PC-9 (cell line): ENCODE measurements at regions not wholly inside any gene's neighbourhood (a gene's known extent, or its start where the extent isn't known, plus 50 kb on each side); places are given as distances from the start of the nearest gene placed in this dataset.

Experiments
- BruUV-seq: library from RNA; stranded (reverse); fragments of 400-500 nt; replicated peaks from 2 replicates; lab custom pipeline; 2021; lab: Mats Ljungman, UMichigan
- CTCF ChIA-PET: fragments of 300-600 bp; sonication (Branson Sonifier 250); formaldehyde crosslinking; loops from one replicate; lab custom pipeline; 2022; ENCODE audit warnings: antibody characterized with exemption; lab: Charles Lee
- POLR2A ChIA-PET: fragments of 300-600 bp; sonication (Branson Sonifier 250); formaldehyde crosslinking; loops from one replicate; lab custom pipeline; 2022; ENCODE audit warnings: antibody characterized with exemption; ENCODE audit not compliant: unreplicated experiment; lab: Charles Lee
- DNase-seq, 2 experiments: peaks; one replicate each; pipeline versions ENCODE4 v3.0.0 to v3.0.0-alpha.2; 2015 to 2022; ENCODE audit warnings: mixed read lengths in 1 of 2
- H2AFZ ChIP-seq: fragments of 200-600 bp; sonication (generic); 2 replicates; pipeline ENCODE4 v1.8.1; 2017; ENCODE audit warnings: antibody characterized with exemption
- H3F3A ChIP-seq: fragments of 200-600 bp; sonication (generic); 2 replicates; pipeline ENCODE4 v1.8.1; 2017; ENCODE audit warnings: antibody characterized with exemption, mild to moderate bottlenecking, low read depth; ENCODE audit not compliant: insufficient read depth
- H3K27ac ChIP-seq: fragments of 200-600 bp; sonication (generic); 2 replicates; pipeline ENCODE4 v1.6.1; 2016; ENCODE audit warnings: mixed run types
- H3K27me3 ChIP-seq: fragments of 200-600 bp; sonication (generic); 2 replicates; pipeline ENCODE4 v1.6.1; 2016; ENCODE audit warnings: low read depth, mixed run types; ENCODE audit not compliant: insufficient read depth
- H3K36me3 ChIP-seq: fragments of 200-600 bp; sonication (generic); 2 replicates; pipeline ENCODE4 v1.6.1; 2016; ENCODE audit warnings: low read depth, mixed run types
- H3K4me1 ChIP-seq: fragments of 200-600 bp; sonication (generic); replicated peaks from 2 replicates; pipeline ENCODE4 v1.6.1; 2016; ENCODE audit warnings: mixed run types; ENCODE audit not compliant: insufficient read depth
- H3K4me2 ChIP-seq: fragments of 200-600 bp; sonication (generic); 2 replicates; pipeline ENCODE4 v1.6.1; 2017; ENCODE audit warnings: mixed run types
- H3K4me3 ChIP-seq: fragments of 200-600 bp; sonication (generic); 2 replicates; pipeline ENCODE4 v1.6.1; 2016; ENCODE audit warnings: mixed run types
- H3K79me2 ChIP-seq: fragments of 200-600 bp; sonication (generic); 2 replicates; pipeline ENCODE4 v1.6.1; 2017; ENCODE audit warnings: low read depth, mixed run types
- H3K9me2 ChIP-seq: fragments of 200-600 bp; sonication (generic); 2 replicates; pipeline ENCODE4 v1.8.1; 2017; ENCODE audit warnings: mild to moderate bottlenecking; ENCODE audit not compliant: insufficient read depth
- H3K9me3 ChIP-seq: fragments of 200-600 bp; sonication (generic); 2 replicates; pipeline ENCODE4 v1.8.1; 2016; ENCODE audit warnings: low read depth; ENCODE audit not compliant: insufficient read depth
- H4K20me1 ChIP-seq: fragments of 200-600 bp; sonication (generic); 2 replicates; pipeline ENCODE4 v1.8.1; 2017; ENCODE audit not compliant: insufficient read depth
- CTCF ChIP-seq: fragments of 200-600 bp; sonication (generic); conservative IDR thresholded peaks from 2 replicates; pipeline ENCODE4 v1.6.1; 2017; ENCODE audit warnings: mixed run types, antibody characterized with exemption, mild to moderate bottlenecking, moderate library complexity
- EZH2 ChIP-seq: fragments of 200-600 bp; sonication (generic); IDR thresholded peaks from 2 replicates; pipeline ENCODE4 v1.8.0; 2017; ENCODE audit warnings: antibody characterized with exemption, low read depth
- intact Hi-C: fragments of 100-400 bp; cut with micrococcal nuclease; formaldehyde crosslinking; loops from one replicate; pipeline ENCODE4 v1.10.0; 2022; ENCODE audit not compliant: unreplicated experiment

GRCh38 chr18:41077076-41077475 is 878.0 kb upstream of the PIK3C3 start:
- TF ChIP-seq EZH2: no peak
- no peak for TF ChIP-seq CTCF
- DNase-seq: no peak
- Histone ChIP-seq H4K20me1 (no peaks in the 10 kb centered on the region), H3K9me2 (no peaks in the 10 kb centered on the region), H2AFZ (no peak overlapping the region), H3K36me3 (no peaks in the 10 kb centered on the region), H3K4me3 (no peak overlapping the region), H3F3A (no peaks in the 10 kb centered on the region), H3K4me1 (no peaks in the 10 kb centered on the region), H3K4me2 (no peak overlapping the region), H3K9me3 (no peaks in the 10 kb centered on the region), H3K79me2 (no peaks in the 10 kb centered on the region), H3K27ac (no peak overlapping the region), H3K27me3 (no peaks in the 10 kb centered on the region)
- intact Hi-C loops: no loop called here
- POLR2A ChIA-PET: no interaction called here
- CTCF ChIA-PET: no interaction called here
- no TSS peak for BruUV-seq

- Histone ChIP-seq H3K79me2 (no peaks in the 10 kb centered on the region), H4K20me1 (no peaks in the 10 kb centered on the region), H3K4me3 (no peak overlapping the region), H3K9me3 (no peaks in the 10 kb centered on the region), H3K4me2 (no peak overlapping the region), H3K4me1 (no peaks in the 10 kb centered on the region), H3K36me3 (no peaks in the 10 kb centered on the region), H3K9me2 (no peaks in the 10 kb centered on the region), H3K27ac (no peak overlapping the region), H3F3A (no peaks in the 10 kb centered on the region), H3K27me3 (no peaks in the 10 kb centered on the region), H2AFZ (no peak overlapping the region)
- intact Hi-C loops: no loop called here
- BruUV-seq: no TSS peak
- CTCF ChIA-PET: no interaction called here
- no peak for DNase-seq
- POLR2A ChIA-PET: no interaction called here
- TF ChIP-seq EZH2 (no peak), CTCF (no peak)
Observed at GRCh38 chr18:41075212-41075611, 879.8 kb upstream of the PIK3C3 start.

DNA sequence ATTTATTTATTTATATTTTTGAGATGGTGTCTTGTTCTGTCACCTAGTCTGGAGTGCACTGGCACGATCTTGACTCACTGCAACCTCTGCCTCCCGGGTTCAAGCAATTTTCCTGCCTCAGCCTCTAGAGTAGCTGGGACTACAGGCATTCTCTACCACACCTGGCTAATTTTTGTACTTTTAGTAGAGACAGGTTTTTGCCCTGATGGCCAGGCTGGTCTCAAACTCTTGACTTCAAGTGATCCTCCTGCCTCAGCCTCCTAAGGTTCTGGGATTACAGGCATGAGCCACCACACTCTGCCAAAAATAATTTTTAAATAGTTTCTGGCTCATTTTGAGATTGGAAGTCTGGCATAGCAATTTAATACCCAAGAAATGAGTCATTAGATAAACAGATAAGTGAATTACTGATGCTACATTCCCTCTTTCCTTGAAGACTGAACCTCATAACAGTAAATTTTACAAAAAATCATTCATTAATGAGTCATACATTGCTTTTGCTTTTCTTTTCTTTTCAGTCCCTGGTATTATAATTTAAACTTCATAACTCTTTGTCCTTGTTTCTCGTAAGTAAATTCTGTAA is 881.6 kb upstream of the PIK3C3 start:
- POLR2A ChIA-PET: no interaction called here
- Histone ChIP-seq H3K4me2 (no peak overlapping the region), H3K9me3 (no peaks in the 10 kb centered on the region), H3K4me3 (no peak overlapping the region), H3K9me2 (no peaks in the 10 kb centered on the region), H3K27ac (no peak overlapping the region), H3K79me2 (no peaks in the 10 kb centered on the region), H3K27me3 (no peaks in the 10 kb centered on the region), H2AFZ (no peak overlapping the region), H3K36me3 (no peaks in the 10 kb centered on the region), H3F3A (no peaks in the 10 kb centered on the region), H3K4me1 (no peaks in the 10 kb centered on the region), H4K20me1 (no peaks in the 10 kb centered on the region)
- TF ChIP-seq CTCF (no peak), EZH2 (no peak)
- no TSS peak for BruUV-seq
- intact Hi-C loops: loop anchor here (5.0 kb wide), 1 partner anchor 206 kb away; no protein-coding TSS in a partner anchor
- peak in 1 of 2 experiments; percentile 48 for DNase-seq
- CTCF ChIA-PET: no interaction called here
